ENCODE measurements at regions not wholly inside any gene's neighbourhood (a gene's known extent, or its start where the extent isn't known, plus 50 kb on each side); places are given as distances from the start of the nearest gene placed in this dataset.

DNA sequence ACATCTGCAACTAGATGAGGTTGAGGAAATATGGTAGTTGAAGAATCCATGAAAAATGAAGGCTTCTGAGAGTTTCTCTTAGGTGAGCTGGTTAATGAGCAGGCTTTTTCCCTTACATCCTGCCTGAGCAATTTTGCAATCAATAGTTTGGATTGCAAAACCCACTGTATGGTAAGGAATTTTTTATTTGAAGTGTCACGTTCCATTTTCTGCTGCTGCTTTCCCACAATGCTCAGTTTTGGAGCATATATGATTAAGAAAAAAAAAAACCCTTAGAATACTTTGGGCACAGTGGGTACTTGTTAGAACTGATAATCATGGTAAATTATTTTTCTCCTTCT, 144.2 kb downstream of the PCSK1 start:
- DNase-seq (ENCODE audit: low spot score), result no peak
- intact Hi-C loops (cut with DNase I), result no loop called here

DNA sequence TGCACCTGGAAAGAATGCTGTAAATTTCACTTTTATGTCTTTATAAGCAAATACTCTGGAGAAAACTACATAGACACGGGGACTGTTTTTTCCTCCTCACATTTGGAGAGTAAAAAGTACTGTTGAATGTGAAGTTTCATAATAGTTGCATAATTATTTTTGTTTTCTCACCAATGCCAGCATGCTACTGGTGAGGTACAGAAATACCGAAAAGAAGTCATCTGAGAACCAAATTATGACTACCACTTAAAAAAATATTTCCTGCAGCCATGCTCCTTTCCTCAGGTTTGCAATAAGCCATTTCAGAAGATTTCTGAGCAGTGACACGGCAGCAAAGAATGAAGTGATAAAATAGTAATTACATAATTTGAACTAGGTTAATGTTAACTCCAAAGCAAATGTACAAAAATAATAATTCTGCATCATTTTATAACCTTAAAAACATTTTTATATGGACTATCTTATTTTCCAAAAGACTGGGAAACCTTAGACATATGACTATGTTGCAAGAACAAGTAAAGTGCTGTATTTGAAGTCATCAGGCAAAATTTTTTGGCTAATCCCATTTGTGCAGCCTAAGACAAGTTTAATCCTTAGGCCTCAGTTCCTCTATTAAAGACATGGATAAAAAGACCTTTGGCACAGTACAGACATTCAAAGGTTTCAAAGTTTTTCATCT, 144.7 kb downstream of the PCSK1 start:
- intact Hi-C loops (cut with DNase I), result no loop called here
- no peak for DNase-seq (ENCODE audit: low spot score)

DNA sequence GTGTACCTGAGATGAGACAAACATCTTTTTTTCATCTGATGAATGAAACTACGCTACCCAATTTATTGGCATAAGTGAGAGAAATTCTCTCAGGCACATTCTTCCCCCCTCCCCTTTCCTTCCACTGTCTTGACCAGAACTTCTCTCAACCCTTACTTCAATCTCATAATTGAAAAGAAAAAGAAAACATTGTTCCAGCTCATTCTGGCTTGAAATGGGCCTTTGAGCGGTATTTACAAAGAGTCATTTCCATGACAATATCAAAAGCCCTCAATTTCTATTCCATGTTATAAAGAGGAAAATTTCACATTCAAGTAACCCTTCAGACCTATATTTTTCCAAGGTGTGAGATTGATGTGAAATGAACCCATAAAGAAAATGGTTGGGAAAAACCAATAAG, 145.9 kb downstream of the PCSK1 start:
- no peak for DNase-seq (ENCODE audit: low spot score)
- intact Hi-C loops (cut with DNase I), result no loop called here

DNA sequence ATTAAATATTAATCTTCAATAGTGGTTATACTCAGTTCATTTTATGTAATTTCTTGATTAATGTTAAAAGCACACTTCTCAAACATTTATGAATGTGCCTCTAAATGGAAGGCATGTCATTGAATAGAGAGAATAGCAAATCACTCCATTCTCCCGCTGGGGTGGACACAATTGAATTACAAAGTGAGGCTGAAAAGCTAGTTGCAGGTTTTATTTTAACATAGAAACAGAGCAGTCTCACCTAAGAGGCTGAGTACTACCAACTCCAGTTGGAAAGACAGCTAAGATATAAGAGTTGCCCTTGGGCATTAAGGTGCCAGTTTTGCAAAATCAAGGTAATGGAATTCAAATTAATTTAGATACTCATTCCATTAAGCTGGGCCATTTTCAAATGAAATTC, 147.2 kb downstream of the PCSK1 start:
- intact Hi-C loops (cut with DNase I), result no loop called here
- DNase-seq (ENCODE audit: low spot score), result no peak

DNA sequence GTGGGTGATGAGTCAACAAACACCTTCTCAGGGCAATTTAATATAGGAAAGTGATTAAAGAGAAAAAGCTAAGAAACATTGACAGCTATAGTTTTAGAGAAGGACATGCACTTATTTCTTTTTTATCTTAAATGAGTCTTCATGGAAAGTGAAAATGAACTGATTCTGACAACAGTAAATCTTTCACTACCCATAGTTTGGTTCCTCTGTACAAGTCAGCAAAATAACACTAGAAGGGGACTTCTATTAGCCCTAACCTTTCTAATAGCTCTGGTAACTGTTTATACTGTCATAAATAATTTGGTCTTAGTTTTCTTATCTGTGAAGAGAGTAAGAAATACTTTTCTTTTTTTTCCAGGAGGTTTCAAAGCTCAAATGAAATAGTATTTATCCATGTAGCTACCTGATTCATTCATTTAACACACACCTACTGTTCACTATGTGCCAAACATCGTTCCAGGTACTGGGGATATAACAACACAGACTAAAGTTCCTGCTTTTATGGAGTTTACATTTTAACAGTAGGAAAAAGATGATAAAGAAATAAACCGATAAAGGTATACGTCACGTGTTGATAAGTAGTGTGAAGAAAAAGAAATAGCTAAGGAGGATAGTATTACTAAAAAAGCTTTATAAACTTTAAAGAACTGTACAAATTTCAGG, 148.2 kb downstream of the PCSK1 start:
- no peak for DNase-seq (ENCODE audit: low spot score)
- intact Hi-C loops (cut with DNase I), result no loop called here

DNA sequence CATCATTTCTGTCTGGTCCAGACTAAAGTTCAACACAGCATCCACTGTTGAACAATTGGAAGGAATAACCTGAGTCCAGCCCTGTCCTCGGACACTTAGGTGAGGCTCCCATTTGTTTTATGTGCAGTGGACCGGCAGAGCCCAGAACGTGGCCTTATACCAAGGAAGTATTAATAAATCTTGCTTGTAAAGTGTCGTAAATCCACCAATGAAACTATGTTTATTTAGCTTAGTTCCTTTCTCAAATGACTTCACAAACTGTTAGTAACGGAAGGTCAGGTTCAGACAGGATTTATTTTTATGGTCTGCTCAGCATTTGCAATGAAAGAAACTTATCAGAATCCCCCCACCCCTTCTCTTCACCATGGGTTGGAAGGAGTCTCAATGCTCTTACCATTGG, 149.5 kb downstream of the PCSK1 start:
- no peak for DNase-seq (ENCODE audit: low spot score)
- intact Hi-C loops (cut with DNase I), result no loop called here

DNA sequence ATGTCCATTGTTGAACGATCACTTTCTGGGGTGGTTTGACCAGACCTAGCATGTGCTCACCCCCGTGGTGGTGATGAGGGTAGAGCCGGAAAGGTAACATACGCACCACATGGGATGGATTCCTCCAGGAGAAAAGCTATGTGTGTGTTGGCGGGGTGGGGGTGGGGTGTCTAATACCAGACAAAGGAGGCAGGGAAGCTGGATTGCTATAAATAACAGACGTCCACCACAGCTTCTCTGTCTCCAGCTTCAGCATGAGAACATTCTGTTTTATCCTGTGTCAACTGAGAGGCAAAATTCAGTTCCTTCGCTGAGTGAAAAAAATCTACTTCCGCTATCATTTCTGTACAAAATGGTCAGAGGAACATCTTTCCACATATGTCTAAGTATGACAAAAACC, 151.0 kb downstream of the PCSK1 start:
- intact Hi-C loops (cut with DNase I), result no loop called here
- DNase-seq (ENCODE audit: low spot score), result no peak

DNA sequence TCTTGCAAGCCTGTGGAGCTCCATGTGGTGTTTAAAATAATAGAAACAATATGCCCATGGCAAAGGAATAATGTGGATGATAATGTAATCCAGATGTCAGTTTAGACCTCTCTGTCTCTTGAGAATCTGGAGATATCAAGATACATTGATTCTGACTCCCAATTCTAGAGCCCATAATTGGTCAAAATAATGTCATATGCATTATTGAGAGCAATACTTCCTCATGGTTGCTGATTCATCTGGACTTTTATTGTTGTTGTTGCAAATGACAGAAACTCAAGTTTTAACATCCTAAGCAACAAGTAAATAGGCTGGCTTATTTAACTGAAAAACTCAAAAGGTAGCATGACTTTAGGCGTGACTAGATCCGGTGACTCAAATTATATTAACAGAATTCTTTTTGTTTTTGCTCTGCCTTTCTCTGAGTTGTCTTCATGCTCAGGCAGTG, 152.1 kb downstream of the PCSK1 start:
- no peak for DNase-seq (ENCODE audit: low spot score)
- intact Hi-C loops (cut with DNase I), result no loop called here

DNA sequence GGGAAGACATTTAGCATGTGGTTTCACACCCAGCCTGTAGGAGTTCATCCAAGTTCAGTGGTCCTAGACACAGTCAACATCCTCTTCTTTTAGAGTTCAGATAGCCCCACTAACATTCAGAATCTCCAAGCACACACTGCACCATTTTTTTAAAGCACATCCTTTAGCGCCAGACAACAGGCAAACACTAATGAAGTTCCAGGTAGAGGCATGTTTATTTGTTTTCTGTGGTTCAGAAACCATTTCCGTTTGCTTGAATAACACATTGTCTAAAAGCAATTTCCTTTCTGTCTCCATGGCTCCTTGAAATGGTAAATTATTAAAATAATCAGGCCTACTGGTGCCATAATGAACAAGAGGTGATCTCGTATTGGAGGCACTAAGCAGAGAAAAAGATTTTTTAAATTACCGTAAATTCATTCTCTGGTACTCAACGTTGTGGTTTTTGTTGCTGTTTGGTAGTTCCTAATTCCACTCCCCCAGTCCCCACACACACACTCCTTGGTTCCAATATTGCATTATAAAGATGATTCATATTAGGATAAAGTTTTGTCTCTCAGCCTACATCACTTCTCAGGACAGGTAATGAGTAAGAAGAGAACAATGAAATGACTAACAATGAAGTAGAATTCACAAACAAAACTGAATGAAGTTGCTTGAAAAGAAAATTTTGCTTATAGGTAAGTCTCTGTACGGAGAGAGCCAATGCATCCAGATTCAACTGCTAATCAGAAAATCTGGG, 153.1 kb downstream of the PCSK1 start:
- intact Hi-C loops (cut with DNase I), result no loop called here

DNA sequence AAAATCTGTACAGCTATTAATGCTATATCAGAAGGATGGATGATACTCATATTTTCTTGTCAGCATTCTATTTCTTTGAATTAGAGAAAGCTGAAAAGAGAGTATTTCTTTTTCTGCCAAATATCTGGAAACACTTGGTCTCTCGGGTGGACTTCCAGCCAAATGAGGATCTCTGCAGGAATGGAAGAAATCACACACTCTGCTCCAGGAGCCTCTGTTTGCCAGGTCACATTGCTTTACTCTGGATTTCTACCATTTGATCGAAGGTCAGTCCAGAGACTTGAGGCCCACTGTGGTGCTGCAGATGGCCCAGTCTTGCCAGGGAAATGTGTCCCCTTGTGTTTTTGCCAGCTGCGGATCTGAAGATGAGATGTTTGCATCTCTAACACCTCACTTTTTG, 154.1 kb downstream of the PCSK1 start:
- intact Hi-C loops (cut with DNase I), result no loop called here
- no peak for DNase-seq (ENCODE audit: low spot score)

More for the DNA sequence above, 153.1 kb downstream of the PCSK1 start:
- DNase-seq (ENCODE audit: low spot score), result no peak

DNA sequence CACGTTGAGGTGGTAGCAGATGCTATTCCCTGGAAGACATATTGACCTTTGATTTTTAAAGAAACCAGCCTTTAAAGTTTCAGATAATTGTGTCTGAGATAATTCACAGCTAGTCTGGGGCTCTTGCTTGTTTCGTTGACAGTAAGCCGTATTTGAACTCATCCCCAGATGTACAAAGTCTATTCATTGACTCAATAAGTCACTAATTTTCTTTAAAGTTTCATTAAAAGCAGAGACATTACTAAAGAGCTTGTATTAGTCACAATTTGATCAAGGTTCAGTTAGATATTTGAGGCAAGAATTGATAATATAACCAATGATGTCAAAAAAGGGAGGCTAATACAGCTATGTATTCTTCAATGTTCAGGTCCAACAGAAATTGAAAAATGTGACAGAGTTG, 158.0 kb downstream of the PCSK1 start:
- no peak for DNase-seq (ENCODE audit: low spot score)
- intact Hi-C loops (cut with DNase I), result no loop called here

DNA sequence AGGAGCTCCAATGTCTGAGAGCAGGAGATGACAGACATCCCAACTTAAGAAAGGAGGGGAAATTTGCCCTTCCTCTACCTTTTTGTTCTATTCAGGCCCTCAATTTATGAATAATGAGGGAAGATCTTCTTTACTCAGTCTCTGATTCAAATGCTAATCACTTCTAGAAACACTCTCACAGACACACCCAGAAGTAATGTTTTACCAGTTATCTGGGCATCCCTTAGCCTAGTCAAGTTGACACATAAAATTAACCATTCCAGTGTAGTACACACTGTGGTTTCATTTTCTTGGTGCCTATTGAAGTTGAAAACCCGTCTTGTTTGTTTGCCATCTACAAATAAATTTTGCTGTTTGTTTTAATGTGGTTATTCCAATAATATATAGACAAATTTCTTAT, 167.6 kb downstream of the PCSK1 start:
- DNase-seq (ENCODE audit: low spot score), result no peak
- intact Hi-C loops (cut with DNase I), result no loop called here

DNA sequence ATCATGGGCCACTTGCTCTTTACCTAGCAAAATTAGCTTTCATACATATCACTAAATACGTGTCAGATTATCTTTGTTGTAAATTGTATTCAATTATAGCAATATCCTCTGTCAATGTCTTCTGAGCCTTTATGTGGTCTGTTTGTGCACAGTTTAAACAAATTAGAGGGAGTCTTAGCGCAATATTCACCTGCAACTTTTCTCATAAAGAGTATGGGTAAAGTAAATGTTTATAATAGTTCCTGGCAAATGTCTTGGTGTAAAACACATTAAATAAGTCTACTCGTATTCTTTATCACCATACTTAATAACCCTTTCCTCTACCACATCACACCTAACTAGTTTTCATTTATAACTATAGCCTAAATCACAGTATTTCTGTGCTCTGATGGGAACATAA, 169.0 kb downstream of the PCSK1 start:
- intact Hi-C loops (cut with DNase I), result no loop called here
- DNase-seq (ENCODE audit: low spot score), result no peak

DNA sequence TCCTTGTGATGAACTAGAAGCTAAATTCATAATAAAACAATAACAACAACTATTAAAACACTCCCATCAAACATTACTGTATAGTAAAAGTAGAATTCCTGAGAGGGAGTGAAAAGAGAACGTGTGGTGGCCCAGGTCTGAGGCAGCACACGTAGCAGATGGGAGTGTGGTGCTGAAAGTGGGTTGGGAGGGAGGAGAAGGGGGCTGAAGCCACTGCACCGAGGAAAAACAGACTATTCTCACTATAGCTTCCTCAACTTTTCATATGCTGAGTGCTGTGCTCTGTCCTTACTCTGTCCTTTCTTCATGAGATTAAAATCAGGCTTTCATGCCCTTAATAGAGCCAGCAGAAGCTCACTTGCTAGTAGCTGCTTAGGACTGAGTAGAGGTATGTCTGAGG, 170.9 kb downstream of the PCSK1 start:
- no peak for DNase-seq (ENCODE audit: low spot score)
- intact Hi-C loops (cut with DNase I), result no loop called here

DNA sequence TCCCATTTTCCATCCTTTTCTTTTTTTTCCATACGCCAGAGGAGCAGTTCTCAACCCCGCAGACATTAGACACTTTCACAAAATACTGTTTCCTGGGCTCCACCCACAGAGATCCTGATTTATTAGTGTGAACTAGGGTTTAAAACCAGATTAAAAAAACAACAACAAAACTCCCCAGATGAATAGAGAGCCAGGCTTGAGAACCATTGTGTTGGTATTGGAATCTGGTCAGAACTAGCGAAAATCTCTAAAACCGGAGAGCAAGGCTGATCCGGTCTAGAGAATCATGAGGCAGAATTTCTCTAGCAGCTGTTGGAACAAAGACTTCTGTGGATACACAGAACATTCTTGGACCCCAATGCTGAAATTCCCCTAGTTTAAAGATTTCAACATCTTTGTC, 173.0 kb downstream of the PCSK1 start:
- DNase-seq (ENCODE audit: low spot score), result no peak
- intact Hi-C loops (cut with DNase I), result no loop called here

DNA sequence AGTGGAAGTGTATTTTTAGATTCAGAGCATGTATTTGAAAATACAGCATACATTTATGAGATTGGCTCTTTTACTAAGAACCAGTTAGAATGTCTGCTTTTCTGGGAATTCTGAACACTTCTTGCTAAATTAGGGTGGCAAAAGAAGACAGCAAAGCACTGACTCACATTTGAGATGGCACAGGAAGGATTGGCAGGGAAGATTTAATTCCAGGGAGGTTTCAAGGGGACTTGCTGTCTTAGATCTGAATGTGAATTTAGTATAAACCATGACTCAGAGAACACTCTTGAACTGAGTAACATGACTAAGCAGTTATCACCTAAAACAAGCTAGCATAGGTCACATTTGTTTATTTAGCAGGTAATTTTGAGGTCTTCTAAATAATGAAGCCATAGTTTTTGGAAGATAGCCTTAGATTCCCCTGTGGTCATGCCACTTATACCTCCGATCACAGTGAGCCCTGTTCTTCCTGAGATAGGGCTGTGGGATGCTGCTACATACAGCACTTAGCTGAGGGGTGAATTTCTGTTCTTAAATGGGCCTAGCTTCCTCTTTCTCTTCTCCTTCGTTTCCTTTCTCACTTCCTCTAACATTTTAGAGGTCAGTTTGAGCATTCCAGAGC, 173.8 kb downstream of the PCSK1 start:
- intact Hi-C loops (cut with DNase I), result no loop called here
- DNase-seq (ENCODE audit: low spot score), result no peak

DNA sequence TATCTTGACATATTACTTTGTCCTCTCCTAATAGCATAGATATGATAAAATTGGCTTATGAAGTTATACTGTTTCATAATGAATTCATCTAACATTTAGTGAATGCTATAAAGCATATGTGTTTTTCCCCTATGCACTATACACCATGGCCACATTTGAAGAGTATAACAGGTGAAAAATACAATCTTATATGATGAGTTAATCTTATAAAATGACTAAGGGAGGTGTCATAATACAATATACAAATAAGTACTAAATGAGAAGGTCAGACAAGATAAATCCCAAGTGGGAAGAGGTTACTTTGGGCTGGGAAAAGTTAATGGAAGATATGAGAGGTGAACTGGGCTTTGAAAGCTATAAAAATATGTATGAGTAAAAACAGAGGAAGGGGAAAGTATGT, 174.4 kb downstream of the PCSK1 start:
- no peak for DNase-seq (ENCODE audit: low spot score)
- intact Hi-C loops (cut with DNase I), result no loop called here

DNA sequence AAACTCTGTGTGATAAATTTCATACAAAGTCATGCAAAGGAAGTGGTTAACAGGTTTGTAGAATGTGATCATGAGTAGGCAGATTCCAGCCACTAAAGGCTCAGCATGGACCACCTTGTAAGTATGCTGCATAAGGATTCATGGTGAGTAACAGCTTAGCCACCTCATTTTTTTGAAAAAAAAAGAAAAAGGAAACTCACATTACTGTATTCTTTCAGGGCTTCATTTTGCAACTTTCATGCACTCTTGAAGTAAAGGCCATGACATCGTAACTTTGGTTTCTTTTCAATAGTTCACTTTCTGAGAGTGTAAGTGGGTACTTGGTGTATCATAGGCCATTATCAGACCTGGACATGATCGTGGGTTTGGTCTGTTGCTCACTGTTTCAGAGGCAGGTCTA, 175.1 kb downstream of the PCSK1 start:
- no peak for DNase-seq (ENCODE audit: low spot score)
- intact Hi-C loops (cut with DNase I), result no loop called here

DNA sequence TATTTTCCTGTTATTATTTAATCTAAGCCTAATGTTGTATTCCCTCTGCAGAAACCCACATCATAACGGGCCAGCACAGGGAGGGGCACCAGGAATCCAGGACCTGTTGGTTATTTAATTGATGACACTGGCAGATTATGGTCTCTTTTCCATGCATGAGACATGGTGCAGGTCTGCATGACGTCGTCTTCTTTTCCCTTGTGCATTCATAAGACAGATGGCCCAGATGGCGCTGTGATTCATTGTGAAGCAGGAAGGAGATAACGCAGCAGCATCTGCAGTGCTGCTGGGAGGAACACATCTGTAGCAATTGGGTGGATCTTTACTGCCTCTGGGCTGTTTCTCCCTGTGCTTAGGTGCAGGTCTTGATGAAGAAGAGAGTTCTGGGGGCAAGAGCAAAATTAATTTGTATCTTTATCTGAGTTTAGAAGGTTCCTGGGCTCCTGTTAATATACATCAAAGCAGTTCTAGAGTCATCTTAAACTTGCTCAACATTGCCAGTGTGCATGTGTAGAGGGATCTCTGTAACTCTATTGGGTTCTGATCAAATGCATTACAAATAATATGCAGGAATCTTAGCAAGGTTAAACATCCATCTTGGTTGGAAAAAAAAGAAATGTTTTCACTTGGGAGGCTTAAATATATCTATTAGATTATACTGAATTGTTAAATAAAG, 176.1 kb downstream of the PCSK1 start:
- intact Hi-C loops (cut with DNase I), result no loop called here
- DNase-seq (ENCODE audit: low spot score), result peak; percentile 76
